ENCODE measurements at regions not wholly inside any gene's neighbourhood (a gene's known extent, or its start where the extent isn't known, plus 50 kb on each side); places are given as distances from the start of the nearest gene placed in this dataset.

DNA sequence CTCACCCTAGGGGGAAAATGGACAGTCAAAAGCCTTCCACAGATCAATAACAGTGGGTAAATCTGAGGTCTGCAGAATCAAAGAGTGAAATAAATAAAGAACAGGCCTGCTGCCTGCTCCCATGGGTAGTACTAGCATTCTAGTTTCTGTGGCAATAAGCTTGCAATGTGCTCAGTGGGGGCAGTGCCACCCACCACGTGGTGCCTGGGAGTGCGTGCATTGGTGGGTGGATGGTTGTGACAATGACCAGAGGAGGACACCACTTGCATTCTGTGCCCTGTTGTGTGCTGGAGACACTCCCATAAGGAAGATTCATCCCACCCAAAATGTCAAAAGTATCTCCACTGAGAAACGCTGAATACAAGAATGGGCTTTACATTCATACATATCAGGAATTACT lies 95.5 kb upstream of the NEDD9 start:
- ATAC-seq (no peak), DNase-seq (ENCODE audit: low spot score) (no peak)
- POLR2A ChIA-PET, result interaction anchor here (0.5 kb wide), 1 partner anchor 93 kb away, joined by 8 read pairs; no protein-coding TSS in a partner anchor
- Mint-ChIP-seq H3K27ac (no peak overlapping the region), H3K4me3 (no peak overlapping the region), H3K4me1 (peaks cover 12% of the 10 kb centered on the region), H3K9me3 (no peaks in the 10 kb centered on the region), H3K36me3 (no peaks in the 10 kb centered on the region), H3K27me3 (ENCODE audit: low read depth) (no peaks in the 10 kb centered on the region; the same call in none of the 2 replicates)
- CTCF ChIA-PET, result no interaction called here
- TF ChIP-seq, protein P1, sequence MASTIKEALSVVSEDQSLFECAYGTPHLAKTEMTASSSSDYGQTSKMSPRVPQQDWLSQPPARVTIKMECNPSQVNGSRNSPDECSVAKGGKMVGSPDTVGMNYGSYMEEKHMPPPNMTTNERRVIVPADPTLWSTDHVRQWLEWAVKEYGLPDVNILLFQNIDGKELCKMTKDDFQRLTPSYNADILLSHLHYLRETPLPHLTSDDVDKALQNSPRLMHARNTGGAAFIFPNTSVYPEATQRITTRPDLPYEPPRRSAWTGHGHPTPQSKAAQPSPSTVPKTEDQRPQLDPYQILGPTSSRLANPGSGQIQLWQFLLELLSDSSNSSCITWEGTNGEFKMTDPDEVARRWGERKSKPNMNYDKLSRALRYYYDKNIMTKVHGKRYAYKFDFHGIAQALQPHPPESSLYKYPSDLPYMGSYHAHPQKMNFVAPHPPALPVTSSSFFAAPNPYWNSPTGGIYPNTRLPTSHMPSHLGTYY (CRISPR knock-in tag; IDR thresholded peaks at IDR 0.05), result no peak
- TF ChIP-seq ZNF138 (CRISPR knock-in tag; conservative IDR thresholded peaks at IDR 0.05), result no peak
- TF ChIP-seq, protein P2, sequence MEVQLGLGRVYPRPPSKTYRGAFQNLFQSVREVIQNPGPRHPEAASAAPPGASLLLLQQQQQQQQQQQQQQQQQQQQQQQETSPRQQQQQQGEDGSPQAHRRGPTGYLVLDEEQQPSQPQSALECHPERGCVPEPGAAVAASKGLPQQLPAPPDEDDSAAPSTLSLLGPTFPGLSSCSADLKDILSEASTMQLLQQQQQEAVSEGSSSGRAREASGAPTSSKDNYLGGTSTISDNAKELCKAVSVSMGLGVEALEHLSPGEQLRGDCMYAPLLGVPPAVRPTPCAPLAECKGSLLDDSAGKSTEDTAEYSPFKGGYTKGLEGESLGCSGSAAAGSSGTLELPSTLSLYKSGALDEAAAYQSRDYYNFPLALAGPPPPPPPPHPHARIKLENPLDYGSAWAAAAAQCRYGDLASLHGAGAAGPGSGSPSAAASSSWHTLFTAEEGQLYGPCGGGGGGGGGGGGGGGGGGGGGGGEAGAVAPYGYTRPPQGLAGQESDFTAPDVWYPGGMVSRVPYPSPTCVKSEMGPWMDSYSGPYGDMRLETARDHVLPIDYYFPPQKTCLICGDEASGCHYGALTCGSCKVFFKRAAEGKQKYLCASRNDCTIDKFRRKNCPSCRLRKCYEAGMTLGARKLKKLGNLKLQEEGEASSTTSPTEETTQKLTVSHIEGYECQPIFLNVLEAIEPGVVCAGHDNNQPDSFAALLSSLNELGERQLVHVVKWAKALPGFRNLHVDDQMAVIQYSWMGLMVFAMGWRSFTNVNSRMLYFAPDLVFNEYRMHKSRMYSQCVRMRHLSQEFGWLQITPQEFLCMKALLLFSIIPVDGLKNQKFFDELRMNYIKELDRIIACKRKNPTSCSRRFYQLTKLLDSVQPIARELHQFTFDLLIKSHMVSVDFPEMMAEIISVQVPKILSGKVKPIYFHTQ (CRISPR knock-in tag; IDR thresholded peaks at IDR 0.05), result no peak

DNA sequence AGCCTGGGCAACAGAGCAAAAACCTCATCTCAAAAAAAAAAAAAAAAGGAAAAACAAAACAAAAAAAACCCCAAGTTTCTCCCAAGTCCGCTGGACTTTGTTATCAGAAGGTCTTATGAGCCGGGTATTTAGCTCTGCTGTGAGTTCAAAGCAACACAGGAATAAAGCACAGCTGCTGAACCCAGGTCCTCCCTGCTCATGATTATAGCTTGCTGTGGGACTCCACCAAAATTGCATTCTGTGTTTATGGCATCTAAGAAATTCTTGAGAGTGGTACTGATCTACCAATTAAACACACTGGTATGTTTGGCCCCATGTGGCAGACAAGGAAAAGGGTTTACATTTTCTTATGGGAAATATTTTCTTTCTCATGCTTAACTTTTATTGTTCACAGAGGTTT lies 93.6 kb upstream of the NEDD9 start:
- no peaks in the 10 kb centered on the region for H3K36me3 Mint-ChIP-seq
- ATAC-seq, result no peak
- no peak overlapping the region for H3K4me3 Mint-ChIP-seq
- no peak for DNase-seq (ENCODE audit: low spot score)
- H3K27ac Mint-ChIP-seq, result no peak overlapping the region
- H3K27me3 Mint-ChIP-seq (ENCODE audit: low read depth), result no peaks in the 10 kb centered on the region; the same call in none of the 2 replicates
- H3K4me1 Mint-ChIP-seq, result peaks cover 12% of the 10 kb centered on the region
- CTCF ChIA-PET, result no interaction called here
- TF ChIP-seq GABPB1 (CRISPR knock-in tag; IDR thresholded peaks at IDR 0.05) (no peak), ZNF416 (CRISPR knock-in tag; IDR thresholded peaks at IDR 0.05) (no peak), SMAD4 (CRISPR knock-in tag; IDR thresholded peaks at IDR 0.05) (no peak), TP53 (CRISPR knock-in tag; IDR thresholded peaks at IDR 0.05) (no peak), ATF1 (CRISPR knock-in tag; IDR thresholded peaks at IDR 0.05) (no peak), ZNF138 (CRISPR knock-in tag; conservative IDR thresholded peaks at IDR 0.05) (no peak), MXD4 (CRISPR knock-in tag; IDR thresholded peaks at IDR 0.05; ENCODE audit: borderline replicate concordance) (no peak), ETV6 (CRISPR knock-in tag; IDR thresholded peaks at IDR 0.05) (no peak)
- TF ChIP-seq, protein P3, sequence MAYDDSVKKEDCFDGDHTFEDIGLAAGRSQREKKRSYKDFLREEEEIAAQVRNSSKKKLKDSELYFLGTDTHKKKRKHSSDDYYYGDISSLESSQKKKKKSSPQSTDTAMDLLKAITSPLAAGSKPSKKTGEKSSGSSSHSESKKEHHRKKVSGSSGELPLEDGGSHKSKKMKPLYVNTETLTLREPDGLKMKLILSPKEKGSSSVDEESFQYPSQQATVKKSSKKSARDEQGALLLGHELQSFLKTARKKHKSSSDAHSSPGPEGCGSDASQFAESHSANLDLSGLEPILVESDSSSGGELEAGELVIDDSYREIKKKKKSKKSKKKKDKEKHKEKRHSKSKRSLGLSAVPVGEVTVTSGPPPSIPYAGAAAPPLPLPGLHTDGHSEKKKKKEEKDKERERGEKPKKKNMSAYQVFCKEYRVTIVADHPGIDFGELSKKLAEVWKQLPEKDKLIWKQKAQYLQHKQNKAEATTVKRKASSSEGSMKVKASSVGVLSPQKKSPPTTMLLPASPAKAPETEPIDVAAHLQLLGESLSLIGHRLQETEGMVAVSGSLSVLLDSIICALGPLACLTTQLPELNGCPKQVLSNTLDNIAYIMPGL (CRISPR knock-in tag; IDR thresholded peaks at IDR 0.05), result no peak
- TF ChIP-seq, protein P1 (CRISPR knock-in tag; IDR thresholded peaks at IDR 0.05), result no peak
- TF ChIP-seq, protein P2 (CRISPR knock-in tag; IDR thresholded peaks at IDR 0.05), result no peak
- TF ChIP-seq, protein P4, sequence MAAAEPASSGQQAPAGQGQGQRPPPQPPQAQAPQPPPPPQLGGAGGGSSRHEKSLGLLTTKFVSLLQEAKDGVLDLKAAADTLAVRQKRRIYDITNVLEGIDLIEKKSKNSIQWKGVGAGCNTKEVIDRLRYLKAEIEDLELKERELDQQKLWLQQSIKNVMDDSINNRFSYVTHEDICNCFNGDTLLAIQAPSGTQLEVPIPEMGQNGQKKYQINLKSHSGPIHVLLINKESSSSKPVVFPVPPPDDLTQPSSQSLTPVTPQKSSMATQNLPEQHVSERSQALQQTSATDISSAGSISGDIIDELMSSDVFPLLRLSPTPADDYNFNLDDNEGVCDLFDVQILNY (CRISPR knock-in tag; IDR thresholded peaks at IDR 0.05), result no peak
- TF ChIP-seq, protein P5, sequence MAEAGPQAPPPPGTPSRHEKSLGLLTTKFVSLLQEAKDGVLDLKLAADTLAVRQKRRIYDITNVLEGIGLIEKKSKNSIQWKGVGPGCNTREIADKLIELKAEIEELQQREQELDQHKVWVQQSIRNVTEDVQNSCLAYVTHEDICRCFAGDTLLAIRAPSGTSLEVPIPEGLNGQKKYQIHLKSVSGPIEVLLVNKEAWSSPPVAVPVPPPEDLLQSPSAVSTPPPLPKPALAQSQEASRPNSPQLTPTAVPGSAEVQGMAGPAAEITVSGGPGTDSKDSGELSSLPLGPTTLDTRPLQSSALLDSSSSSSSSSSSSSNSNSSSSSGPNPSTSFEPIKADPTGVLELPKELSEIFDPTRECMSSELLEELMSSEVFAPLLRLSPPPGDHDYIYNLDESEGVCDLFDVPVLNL (CRISPR knock-in tag; IDR thresholded peaks at IDR 0.05; ENCODE audit: borderline replicate concordance, low read depth), result no peak
- TF ChIP-seq, protein P6, sequence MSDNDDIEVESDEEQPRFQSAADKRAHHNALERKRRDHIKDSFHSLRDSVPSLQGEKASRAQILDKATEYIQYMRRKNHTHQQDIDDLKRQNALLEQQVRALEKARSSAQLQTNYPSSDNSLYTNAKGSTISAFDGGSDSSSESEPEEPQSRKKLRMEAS (CRISPR knock-in tag; IDR thresholded peaks at IDR 0.05), result no peak
- H3K9me3 Mint-ChIP-seq, result no peaks in the 10 kb centered on the region
- POLR2A ChIA-PET, result no interaction called here

All from WTC11 (cell line).